ENCODE measurements at regions not wholly inside any gene's neighbourhood (a gene's known extent, or its start where the extent isn't known, plus 50 kb on each side); places are given as distances from the start of the nearest gene placed in this dataset.

GRCh38 chr2:45127891-45128290 lies 118.6 kb upstream of the SIX2 start:
- H3K36me3 ChIP-seq: no peaks in the 10 kb centered on the region
- TF ChIP-seq POLR2AphosphoS5 (IDR thresholded peaks at IDR 0.05): no peak
- TF ChIP-seq EP300 (IDR thresholded peaks at IDR 0.05): no peak
- no peak for TF ChIP-seq CTCF (IDR thresholded peaks at IDR 0.05)
- TF ChIP-seq POLR2A (IDR thresholded peaks at IDR 0.05): no peak
- H3K4me3 ChIP-seq: no peak overlapping the region
- no peaks in the 10 kb centered on the region for H3K9me3 ChIP-seq
- H3K27ac ChIP-seq: no peak overlapping the region
- WGBS: 88% methylated on average over 4 of the region's 4 CpGs
- no peaks in the 10 kb centered on the region for H3K27me3 ChIP-seq
- H3K4me1 ChIP-seq: no peaks in the 10 kb centered on the region
- DNase-seq (ENCODE audit: low spot score in 2 of 2): no peak

DNA sequence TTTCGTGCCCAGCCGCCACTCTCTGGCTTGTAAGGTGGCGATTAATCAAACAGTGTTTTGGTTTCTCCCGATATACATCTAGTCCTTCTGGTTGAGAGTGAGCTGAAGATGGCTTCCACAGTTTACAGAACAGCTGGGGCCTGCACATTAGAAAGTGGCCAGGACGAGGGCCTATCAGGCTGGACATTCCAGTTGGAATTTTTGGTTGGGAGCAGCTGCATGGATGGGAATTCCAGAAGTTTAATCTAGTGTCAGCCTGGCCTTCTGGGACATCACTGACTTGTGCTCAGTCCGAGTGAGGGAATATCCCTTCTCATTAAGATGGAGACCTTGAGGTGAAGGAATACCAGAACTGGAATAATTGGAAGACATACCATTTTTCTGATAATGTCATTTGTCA lies 118.1 kb upstream of the SIX2 start:
- DNase-seq (ENCODE audit: low spot score in 2 of 2): no peak
- H3K27me3 ChIP-seq: no peaks in the 10 kb centered on the region
- WGBS: 94% methylated on average over 6 of the region's 6 CpGs
- no peaks in the 10 kb centered on the region for H3K36me3 ChIP-seq
- no peaks in the 10 kb centered on the region for H3K9me3 ChIP-seq
- TF ChIP-seq POLR2AphosphoS5 (IDR thresholded peaks at IDR 0.05): no peak
- no peak for TF ChIP-seq EP300 (IDR thresholded peaks at IDR 0.05)
- no peak for TF ChIP-seq POLR2A (IDR thresholded peaks at IDR 0.05)
- TF ChIP-seq CTCF (IDR thresholded peaks at IDR 0.05): no peak
- no peaks in the 10 kb centered on the region for H3K4me1 ChIP-seq
- no peak overlapping the region for H3K4me3 ChIP-seq
- no peak overlapping the region for H3K27ac ChIP-seq

GRCh38 chr2:45125232-45125631 lies 116.0 kb upstream of the SIX2 start:
- no peaks in the 10 kb centered on the region for H3K27me3 ChIP-seq
- H3K9me3 ChIP-seq: no peaks in the 10 kb centered on the region
- no peaks in the 10 kb centered on the region for H3K36me3 ChIP-seq
- DNase-seq (ENCODE audit: low spot score in 2 of 2): no peak
- TF ChIP-seq CTCF (IDR thresholded peaks at IDR 0.05): no peak
- no peak for TF ChIP-seq POLR2AphosphoS5 (IDR thresholded peaks at IDR 0.05)
- no peak for TF ChIP-seq POLR2A (IDR thresholded peaks at IDR 0.05)
- TF ChIP-seq EP300 (IDR thresholded peaks at IDR 0.05): no peak
- H3K27ac ChIP-seq: no peak overlapping the region
- no peaks in the 10 kb centered on the region for H3K4me1 ChIP-seq
- 93% methylated on average over 4 of the region's 4 CpGs for WGBS
- no peak overlapping the region for H3K4me3 ChIP-seq

- 86% methylated on average over 5 of the region's 5 CpGs for WGBS
- H3K4me1 ChIP-seq: no peaks in the 10 kb centered on the region
- H3K36me3 ChIP-seq: no peaks in the 10 kb centered on the region
- TF ChIP-seq EP300 (IDR thresholded peaks at IDR 0.05) (no peak), POLR2A (IDR thresholded peaks at IDR 0.05) (no peak), POLR2AphosphoS5 (IDR thresholded peaks at IDR 0.05) (no peak), CTCF (IDR thresholded peaks at IDR 0.05) (no peak)
- no peaks in the 10 kb centered on the region for H3K27me3 ChIP-seq
- H3K9me3 ChIP-seq: no peaks in the 10 kb centered on the region
- DNase-seq (ENCODE audit: low spot score in 2 of 2): no peak
- no peak overlapping the region for H3K4me3 ChIP-seq
- no peak overlapping the region for H3K27ac ChIP-seq
Observed at GRCh38 chr2:45124456-45124855, 115.2 kb upstream of the SIX2 start.

DNA sequence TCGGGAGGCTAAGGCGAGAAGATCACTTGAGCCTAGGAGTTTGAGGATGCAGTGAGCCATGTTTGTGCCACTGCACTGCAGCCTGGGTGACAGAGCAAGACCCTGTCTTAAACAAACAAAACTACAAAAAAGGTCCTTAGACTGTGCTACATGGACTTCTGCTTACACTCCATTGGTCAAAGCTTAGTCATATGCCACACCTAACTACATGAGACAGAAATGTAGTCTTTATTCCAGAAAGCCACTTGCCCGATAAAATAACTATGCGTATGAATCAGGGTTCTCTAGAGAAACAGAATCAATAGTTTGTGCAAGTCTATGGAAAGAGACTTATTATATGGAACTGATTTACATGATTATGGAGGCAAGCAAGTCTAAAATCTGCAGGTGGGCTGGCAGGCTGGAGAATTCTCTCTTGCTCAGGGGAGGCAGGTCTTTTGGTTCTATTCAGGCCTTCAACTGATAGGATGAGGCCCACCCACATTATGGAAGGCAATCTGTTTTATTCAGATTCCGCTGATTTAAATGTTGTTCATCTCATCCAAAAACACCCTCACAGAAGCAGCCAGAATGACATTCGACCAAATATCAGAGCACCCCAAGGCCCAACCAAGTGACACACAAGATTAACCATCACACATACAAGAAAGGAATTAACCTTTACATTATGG lies 114.4 kb upstream of the SIX2 start:
- no peaks in the 10 kb centered on the region for H3K36me3 ChIP-seq
- no peak overlapping the region for H3K4me3 ChIP-seq
- no peaks in the 10 kb centered on the region for H3K9me3 ChIP-seq
- TF ChIP-seq CTCF (IDR thresholded peaks at IDR 0.05) (no peak), EP300 (IDR thresholded peaks at IDR 0.05) (no peak), POLR2A (IDR thresholded peaks at IDR 0.05) (no peak), POLR2AphosphoS5 (IDR thresholded peaks at IDR 0.05) (no peak)
- H3K27me3 ChIP-seq: no peaks in the 10 kb centered on the region
- H3K4me1 ChIP-seq: no peaks in the 10 kb centered on the region
- DNase-seq (ENCODE audit: low spot score in 2 of 2): no peak
- no peak overlapping the region for H3K27ac ChIP-seq
- WGBS: 75% methylated on average over 6 of the region's 6 CpGs

All from suprapubic skin (tissue), 4 donors.